ENCODE measurements at regions not wholly inside any gene's neighbourhood (a gene's known extent, or its start where the extent isn't known, plus 50 kb on each side); places are given as distances from the start of the nearest gene placed in this dataset.

- no peak for TF ChIP-seq Cebpa-rat (IDR thresholded peaks at IDR 0.05)
- H3K9ac ChIP-seq = no peak overlapping the region
- H4K20me1 ChIP-seq = no peaks in the 10 kb centered on the region
- H3K36me3 ChIP-seq = no peaks in the 10 kb centered on the region
- H3K4me3 ChIP-seq = no peak overlapping the region
- H3K4me2 ChIP-seq = peak overlapping the region in 2 of 11 experiments; percentile 30 to 45; a peak in 2 of 22 replicates
- H3K27me3 ChIP-seq = no peaks in the 10 kb centered on the region
- H3K9me3 ChIP-seq (replicated peaks in 1 of 11) = no peaks in the 10 kb centered on the region; a peak in 1 of 22 replicates
- peaks cover 0 to 15% (median 0%) of the 10 kb centered on the region in 10 experiments; a peak in 5 of 20 replicates for H3K4me1 ChIP-seq
- no peak overlapping the region for H3K27ac ChIP-seq
These were observed 251.5 kb upstream of the FBXO33 start for GRCh38 chr14:39683691-39684260.

DNA sequence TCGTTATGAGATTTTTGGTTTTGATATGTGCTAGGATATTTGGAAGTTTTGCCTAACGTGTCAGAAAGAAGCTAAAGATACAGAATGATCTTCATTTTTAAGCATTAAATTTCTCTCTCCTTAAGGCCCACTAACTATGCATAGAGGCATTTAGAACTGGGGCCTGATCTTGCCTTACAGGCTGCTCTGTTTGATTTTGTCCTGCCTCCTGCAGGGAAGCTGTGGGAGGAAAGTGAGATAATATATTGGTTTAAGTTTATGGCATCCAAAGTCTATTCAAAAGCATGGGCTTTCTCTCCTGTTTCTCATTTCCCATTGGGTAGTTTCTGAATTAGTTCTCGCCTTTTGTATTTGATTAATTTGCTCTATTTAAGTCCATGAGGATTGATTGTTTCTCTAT lies 250.3 kb upstream of the FBXO33 start:
- peaks cover 0 to 16% (median 0%) of the 10 kb centered on the region in 10 experiments; a peak in 5 of 20 replicates for H3K4me1 ChIP-seq
- H3K36me3 ChIP-seq = no peaks in the 10 kb centered on the region
- H3K27me3 ChIP-seq = no peaks in the 10 kb centered on the region
- H3K9me3 ChIP-seq (replicated peaks in 1 of 11) = no peaks in the 10 kb centered on the region; a peak in 1 of 22 replicates
- H3K9ac ChIP-seq = no peak overlapping the region
- H3K27ac ChIP-seq = no peak overlapping the region
- H3K4me2 ChIP-seq = no peak overlapping the region
- H3K4me3 ChIP-seq = no peak overlapping the region
- no peaks in the 10 kb centered on the region for H4K20me1 ChIP-seq
- TF ChIP-seq Cebpa-rat (IDR thresholded peaks at IDR 0.05) = no peak

DNA sequence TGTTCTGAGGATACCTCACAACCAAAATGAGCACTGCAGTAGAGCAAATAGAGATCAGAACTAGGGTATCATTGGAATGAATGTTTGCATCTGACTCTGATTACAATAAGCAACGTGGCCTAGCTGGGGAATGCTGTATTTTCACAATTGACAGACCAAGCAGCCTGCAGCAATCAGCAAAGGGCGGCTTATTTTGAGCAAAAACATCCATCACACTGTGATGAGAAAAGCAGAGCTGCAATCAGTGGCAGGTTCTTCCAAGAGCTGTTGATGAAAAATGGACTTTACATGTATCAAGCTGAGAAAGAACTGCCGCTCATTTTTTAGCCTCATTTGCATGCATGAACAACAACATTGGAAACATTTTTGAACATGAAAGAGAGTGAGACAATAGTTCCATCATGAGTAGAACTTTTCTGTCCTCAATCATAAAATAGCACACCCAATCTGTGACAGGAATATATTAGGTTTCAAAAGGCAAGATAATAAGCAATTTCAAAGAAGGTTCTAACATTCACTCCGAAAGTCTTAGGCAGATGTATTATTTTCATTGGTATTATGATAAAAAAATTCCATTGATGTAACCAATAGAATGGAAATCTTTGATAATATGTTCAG lies 249.7 kb upstream of the FBXO33 start:
- Histone ChIP-seq H3K36me3 (no peaks in the 10 kb centered on the region), H3K27me3 (no peaks in the 10 kb centered on the region), H3K9me3 (replicated peaks in 1 of 11) (no peaks in the 10 kb centered on the region; a peak in 1 of 22 replicates), H3K4me3 (no peak overlapping the region), H3K4me2 (no peak overlapping the region), H3K4me1 (peaks cover 0 to 16% (median 0%) of the 10 kb centered on the region in 10 experiments; a peak in 5 of 20 replicates), H3K27ac (no peak overlapping the region), H3K9ac (no peak overlapping the region), H4K20me1 (no peaks in the 10 kb centered on the region)
- no peak for TF ChIP-seq Cebpa-rat (IDR thresholded peaks at IDR 0.05)

DNA sequence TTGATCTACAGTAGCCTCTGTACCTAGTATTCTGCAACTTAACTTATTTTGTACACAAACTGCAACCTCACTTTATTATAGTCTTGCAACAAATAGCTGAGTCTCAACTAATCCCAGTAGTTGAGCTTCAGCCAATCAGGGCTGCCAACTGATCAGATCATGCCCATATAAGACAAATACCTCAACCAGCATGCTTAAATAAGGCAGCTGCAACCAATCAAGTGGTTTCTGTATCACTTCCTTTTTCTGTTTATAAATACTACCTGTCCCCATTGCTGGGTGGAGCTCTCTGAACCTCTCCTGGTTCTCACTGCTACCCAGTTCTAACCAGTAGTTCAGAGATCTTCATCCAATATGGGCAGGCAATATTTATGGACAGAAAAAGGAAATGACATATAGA lies 248.5 kb upstream of the FBXO33 start:
- Histone ChIP-seq H4K20me1 (no peaks in the 10 kb centered on the region), H3K36me3 (no peaks in the 10 kb centered on the region), H3K27me3 (no peaks in the 10 kb centered on the region), H3K4me3 (no peak overlapping the region), H3K4me1 (peaks cover 0 to 16% (median 0%) of the 10 kb centered on the region in 10 experiments; a peak in 5 of 20 replicates), H3K9ac (no peak overlapping the region), H3K4me2 (no peak overlapping the region), H3K9me3 (replicated peaks in 1 of 11) (no peaks in the 10 kb centered on the region; a peak in 1 of 22 replicates), H3K27ac (no peak overlapping the region)
- TF ChIP-seq Cebpa-rat (IDR thresholded peaks at IDR 0.05) = no peak

GRCh38 chr14:39673734-39674133 lies 241.5 kb upstream of the FBXO33 start:
- H4K20me1 ChIP-seq = no peaks in the 10 kb centered on the region
- H3K27me3 ChIP-seq = no peaks in the 10 kb centered on the region
- peaks cover 5 to 38% (median 20%) of the 10 kb centered on the region in 10 experiments for H3K4me1 ChIP-seq
- no peak for TF ChIP-seq Cebpa-rat (IDR thresholded peaks at IDR 0.05)
- no peak overlapping the region for H3K4me3 ChIP-seq
- H3K9ac ChIP-seq = no peak overlapping the region
- H3K4me2 ChIP-seq = peak overlapping the region in 8 of 11 experiments; percentile 4 to 80 (median 48); a peak in 14 of 22 replicates
- peaks cover 0 to 13% (median 0%) of the 10 kb centered on the region in 11 experiments; a peak in 1 of 22 replicates for H3K9me3 ChIP-seq (replicated peaks in 1 of 11)
- no peaks in the 10 kb centered on the region for H3K36me3 ChIP-seq
- H3K27ac ChIP-seq = peak overlapping the region in 3 of 11 experiments; percentile 18 to 43 (median 18); a peak in 4 of 22 replicates

GRCh38 chr14:39673270-39673711 lies 241.1 kb upstream of the FBXO33 start:
- no peaks in the 10 kb centered on the region for H3K36me3 ChIP-seq
- no peak overlapping the region for H3K9ac ChIP-seq
- no peak for TF ChIP-seq Cebpa-rat (IDR thresholded peaks at IDR 0.05)
- H4K20me1 ChIP-seq = no peaks in the 10 kb centered on the region
- peaks cover 9 to 42% (median 25%) of the 10 kb centered on the region in 10 experiments for H3K4me1 ChIP-seq
- peak overlapping the region in 8 of 11 experiments; percentile 4 to 80 (median 48); a peak in 15 of 22 replicates for H3K4me2 ChIP-seq
- H3K27ac ChIP-seq = peak overlapping the region in 1 of 11 experiments; percentile 18; a peak in 2 of 22 replicates
- peaks cover 0 to 13% (median 0%) of the 10 kb centered on the region in 11 experiments; a peak in 1 of 22 replicates for H3K9me3 ChIP-seq (replicated peaks in 1 of 11)
- H3K4me3 ChIP-seq = no peak overlapping the region
- H3K27me3 ChIP-seq = no peaks in the 10 kb centered on the region

DNA sequence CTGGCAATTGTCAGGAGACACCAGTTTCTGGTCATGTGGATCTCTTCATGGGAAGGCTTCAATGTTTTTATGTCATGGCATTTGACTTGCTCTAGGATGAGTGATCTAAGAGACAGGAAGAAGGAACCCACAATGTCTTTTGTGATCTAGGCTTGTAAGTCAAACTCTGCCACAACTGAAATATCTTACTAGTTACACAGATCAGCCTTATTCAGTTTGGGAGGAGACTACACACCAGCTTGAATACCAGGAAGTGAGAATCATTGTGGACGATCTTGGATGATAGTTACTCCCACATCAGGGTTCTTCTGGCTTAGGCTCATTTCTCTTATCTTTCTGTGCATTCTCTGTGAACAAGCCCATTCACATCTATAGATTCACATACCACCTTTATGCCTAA lies 236.2 kb upstream of the FBXO33 start:
- Histone ChIP-seq H3K4me3 (no peak overlapping the region), H3K27me3 (no peaks in the 10 kb centered on the region), H3K9ac (no peak overlapping the region), H3K27ac (peak overlapping the region in 7 of 11 experiments; percentile 9 to 95 (median 39); a peak in 12 of 22 replicates), H3K4me1 (peaks cover 43 to 67% (median 57%) of the 10 kb centered on the region in 10 experiments), H3K4me2 (peak overlapping the region; percentile 7 to 60 (median 40)), H3K36me3 (no peaks in the 10 kb centered on the region), H4K20me1 (no peaks in the 10 kb centered on the region), H3K9me3 (replicated peaks in 1 of 11) (peaks cover 0 to 22% (median 0%) of the 10 kb centered on the region in 11 experiments; a peak in 4 of 22 replicates)
- TF ChIP-seq Cebpa-rat (IDR thresholded peaks at IDR 0.05) = no peak

DNA sequence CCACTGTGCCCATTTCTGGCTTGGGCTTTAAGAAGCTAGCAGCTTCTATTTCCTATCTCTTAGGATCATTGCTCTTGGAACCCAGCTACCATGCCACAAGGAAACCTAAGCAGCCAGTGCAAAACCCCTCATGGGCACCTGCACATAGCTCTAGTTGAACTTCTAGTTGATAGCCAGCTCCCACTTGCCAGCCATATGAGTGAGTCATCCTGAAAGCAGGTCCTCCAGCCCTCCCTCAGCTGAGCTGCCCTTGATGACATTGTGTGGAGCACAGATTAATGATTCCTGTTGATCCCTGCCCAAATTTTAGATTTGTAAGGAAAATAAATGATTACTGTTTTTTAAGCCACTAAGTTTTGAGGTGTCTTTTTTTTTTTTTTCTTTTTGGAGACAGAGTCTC lies 234.2 kb upstream of the FBXO33 start:
- no peaks in the 10 kb centered on the region for H4K20me1 ChIP-seq
- H3K27ac ChIP-seq = peak overlapping the region in 4 of 11 experiments; percentile 46 to 95 (median 86); a peak in 7 of 22 replicates
- no peak for TF ChIP-seq Cebpa-rat (IDR thresholded peaks at IDR 0.05)
- no peaks in the 10 kb centered on the region for H3K36me3 ChIP-seq
- no peaks in the 10 kb centered on the region for H3K27me3 ChIP-seq
- no peak overlapping the region for H3K4me3 ChIP-seq
- H3K4me1 ChIP-seq = peaks cover 40 to 69% (median 59%) of the 10 kb centered on the region in 10 experiments
- H3K9ac ChIP-seq = no peak overlapping the region
- peaks cover 0 to 27% (median 9%) of the 10 kb centered on the region in 11 experiments; a peak in 18 of 22 replicates for H3K9me3 ChIP-seq (replicated peaks in 1 of 11)
- peak overlapping the region; percentile 17 to 90 (median 41); a peak in 17 of 22 replicates for H3K4me2 ChIP-seq

DNA sequence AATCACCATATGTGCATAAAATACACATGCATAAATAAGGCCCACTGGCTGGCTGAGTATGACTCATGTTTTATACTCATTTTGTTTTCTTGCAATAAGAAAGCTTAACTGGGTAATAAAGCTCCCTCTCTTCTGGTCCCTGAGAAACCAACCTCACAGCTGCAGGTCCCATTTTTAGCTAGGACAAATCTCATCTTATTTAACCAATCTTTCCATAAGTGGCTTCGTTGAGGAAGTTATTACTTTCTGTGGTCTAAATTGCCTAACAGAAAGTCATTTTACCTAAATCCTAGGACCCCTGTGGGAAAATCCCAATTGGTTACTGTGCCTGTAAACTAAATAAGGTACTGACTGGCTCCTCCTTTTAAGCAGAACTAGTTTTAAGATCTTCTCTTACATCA lies 232.8 kb upstream of the FBXO33 start:
- Histone ChIP-seq H3K9ac (peak overlapping the region in 4 of 11 experiments; percentile 10 to 80 (median 68); a peak in 9 of 22 replicates), H4K20me1 (no peaks in the 10 kb centered on the region), H3K4me1 (peaks cover 40 to 69% (median 59%) of the 10 kb centered on the region in 10 experiments), H3K4me3 (no peak overlapping the region), H3K4me2 (peak overlapping the region; percentile 61 to 90 (median 78)), H3K27ac (peak overlapping the region in 8 of 11 experiments; percentile 60 to 95 (median 78); a peak in 14 of 22 replicates), H3K27me3 (no peaks in the 10 kb centered on the region), H3K36me3 (no peaks in the 10 kb centered on the region), H3K9me3 (replicated peaks in 1 of 11) (peaks cover 0 to 22% (median 12%) of the 10 kb centered on the region in 11 experiments; a peak in 18 of 22 replicates)
- TF ChIP-seq Cebpa-rat (IDR thresholded peaks at IDR 0.05) = peak in 4 of 11 experiments; percentile 21 to 66 (median 61); a peak in 4 of 22 replicates
